ENCODE measurements at regions not wholly inside any gene's neighbourhood (a gene's known extent, or its start where the extent isn't known, plus 50 kb on each side); places are given as distances from the start of the nearest gene placed in this dataset.

- CTCF ChIA-PET: interaction anchor here (0.6 kb wide), 1 partner anchor 11 kb away, joined by 3 read pairs; no protein-coding TSS in a partner anchor
- DNase-seq (ENCODE audit: extremely low spot score): no peak
- TF ChIP-seq FOXM1 (IDR thresholded peaks at IDR 0.05; ENCODE audit: borderline replicate concordance): no peak
- no peak for TF ChIP-seq NFRKB (IDR thresholded peaks at IDR 0.05)
- TF ChIP-seq HDGF (IDR thresholded peaks at IDR 0.05; ENCODE audit: borderline replicate concordance): no peak
- no peak for TF ChIP-seq CTBP1 (IDR thresholded peaks at IDR 0.05; ENCODE audit: borderline replicate concordance)
- TF ChIP-seq ZNF384 (IDR thresholded peaks at IDR 0.05): no peak
- TF ChIP-seq ARNT (IDR thresholded peaks at IDR 0.05): no peak
- POLR2A ChIA-PET: no interaction called here
Observed at GRCh38 chr16:73875996-73876690, 420.5 kb upstream of the PSMD7 start.

- TF ChIP-seq FOXA1 (IDR thresholded peaks at IDR 0.05) (no peak), SUZ12 (IDR thresholded peaks at IDR 0.05) (no peak), ARNT (IDR thresholded peaks at IDR 0.05) (no peak), LEF1 (IDR thresholded peaks at IDR 0.05; ENCODE audit: borderline replicate concordance) (no peak), NFRKB (IDR thresholded peaks at IDR 0.05) (no peak), ELF4 (IDR thresholded peaks at IDR 0.05) (no peak), CTBP1 (IDR thresholded peaks at IDR 0.05; ENCODE audit: borderline replicate concordance) (no peak), PKNOX1 (IDR thresholded peaks at IDR 0.05) (no peak), L3MBTL2 (conservative IDR thresholded peaks at IDR 0.05) (no peak), HDGF (IDR thresholded peaks at IDR 0.05; ENCODE audit: borderline replicate concordance) (no peak), FOXK2 (IDR thresholded peaks at IDR 0.05) (no peak)
- ChIA-PET POLR2A (no interaction called here), CTCF (no interaction called here)
- DNase-seq (ENCODE audit: extremely low spot score): no peak
Observed at GRCh38 chr16:73874324-73874723, 422.3 kb upstream of the PSMD7 start.

- ChIA-PET POLR2A (no interaction called here), CTCF (no interaction called here)
- no peak for DNase-seq (ENCODE audit: extremely low spot score)
- TF ChIP-seq LEF1 (IDR thresholded peaks at IDR 0.05; ENCODE audit: borderline replicate concordance) (no peak), ZNF384 (IDR thresholded peaks at IDR 0.05) (no peak), CTBP1 (IDR thresholded peaks at IDR 0.05; ENCODE audit: borderline replicate concordance) (no peak), L3MBTL2 (conservative IDR thresholded peaks at IDR 0.05) (no peak), ELF4 (IDR thresholded peaks at IDR 0.05) (no peak), NFRKB (IDR thresholded peaks at IDR 0.05) (no peak), PKNOX1 (IDR thresholded peaks at IDR 0.05) (no peak), BHLHE40 (IDR thresholded peaks at IDR 0.05; ENCODE audit: borderline replicate concordance) (no peak), SUZ12 (IDR thresholded peaks at IDR 0.05) (no peak), FOXK2 (IDR thresholded peaks at IDR 0.05) (no peak), FOXA1 (IDR thresholded peaks at IDR 0.05) (no peak), SP1 (IDR thresholded peaks at IDR 0.05) (no peak), TARDBP (IDR thresholded peaks at IDR 0.05) (no peak)
Observed at GRCh38 chr16:73873643-73874042, 423.0 kb upstream of the PSMD7 start.

- DNase-seq (ENCODE audit: extremely low spot score): no peak
- TF ChIP-seq CTBP1 (IDR thresholded peaks at IDR 0.05; ENCODE audit: borderline replicate concordance): no peak
- no peak for TF ChIP-seq FOXK2 (IDR thresholded peaks at IDR 0.05)
- TF ChIP-seq LEF1 (IDR thresholded peaks at IDR 0.05; ENCODE audit: borderline replicate concordance): no peak
- no peak for TF ChIP-seq FOXM1 (IDR thresholded peaks at IDR 0.05; ENCODE audit: borderline replicate concordance)
- no peak for TF ChIP-seq L3MBTL2 (conservative IDR thresholded peaks at IDR 0.05)
- TF ChIP-seq HDGF (IDR thresholded peaks at IDR 0.05; ENCODE audit: borderline replicate concordance): no peak
- no peak for TF ChIP-seq PKNOX1 (IDR thresholded peaks at IDR 0.05)
- no peak for TF ChIP-seq NFRKB (IDR thresholded peaks at IDR 0.05)
- TF ChIP-seq SUZ12 (IDR thresholded peaks at IDR 0.05): no peak
- no peak for TF ChIP-seq ARNT (IDR thresholded peaks at IDR 0.05)
- TF ChIP-seq ELF4 (IDR thresholded peaks at IDR 0.05): no peak
- no peak for TF ChIP-seq BHLHE40 (IDR thresholded peaks at IDR 0.05; ENCODE audit: borderline replicate concordance)
- no peak for TF ChIP-seq ZNF384 (IDR thresholded peaks at IDR 0.05)
- ChIA-PET POLR2A (no interaction called here), CTCF (no interaction called here)
Observed at GRCh38 chr16:73872856-73873255, 423.8 kb upstream of the PSMD7 start.

- ChIA-PET CTCF (no interaction called here), POLR2A (no interaction called here)
- TF ChIP-seq ELF4 (IDR thresholded peaks at IDR 0.05) (no peak), FOXM1 (IDR thresholded peaks at IDR 0.05; ENCODE audit: borderline replicate concordance) (no peak), TARDBP (IDR thresholded peaks at IDR 0.05) (no peak), PKNOX1 (IDR thresholded peaks at IDR 0.05) (no peak), L3MBTL2 (conservative IDR thresholded peaks at IDR 0.05) (no peak), ARNT (IDR thresholded peaks at IDR 0.05) (no peak), CTBP1 (IDR thresholded peaks at IDR 0.05; ENCODE audit: borderline replicate concordance) (no peak), NFRKB (IDR thresholded peaks at IDR 0.05) (no peak), LEF1 (IDR thresholded peaks at IDR 0.05; ENCODE audit: borderline replicate concordance) (no peak), FOXK2 (IDR thresholded peaks at IDR 0.05) (no peak), HDGF (IDR thresholded peaks at IDR 0.05; ENCODE audit: borderline replicate concordance) (no peak), SUZ12 (IDR thresholded peaks at IDR 0.05) (no peak), BHLHE40 (IDR thresholded peaks at IDR 0.05; ENCODE audit: borderline replicate concordance) (no peak), ZNF384 (IDR thresholded peaks at IDR 0.05) (no peak), SP1 (IDR thresholded peaks at IDR 0.05) (no peak)
- DNase-seq (ENCODE audit: extremely low spot score): no peak
Observed at GRCh38 chr16:73871088-73871733, 425.4 kb upstream of the PSMD7 start.

Measured in HEK293T (cell line).